Activated CD4-positive, CD25-positive, alpha-beta regulatory T cell (primary cell): ENCODE measurements at regions not wholly inside any gene's neighbourhood (a gene's known extent, or its start where the extent isn't known, plus 50 kb on each side); places are given as distances from the start of the nearest gene placed in this dataset.

ENCODE experiments used
- DNase-seq, 4 experiments: peaks; one replicate each; lab custom pipeline; 2025; lab: John Stamatoyannopoulos, UW

DNA sequence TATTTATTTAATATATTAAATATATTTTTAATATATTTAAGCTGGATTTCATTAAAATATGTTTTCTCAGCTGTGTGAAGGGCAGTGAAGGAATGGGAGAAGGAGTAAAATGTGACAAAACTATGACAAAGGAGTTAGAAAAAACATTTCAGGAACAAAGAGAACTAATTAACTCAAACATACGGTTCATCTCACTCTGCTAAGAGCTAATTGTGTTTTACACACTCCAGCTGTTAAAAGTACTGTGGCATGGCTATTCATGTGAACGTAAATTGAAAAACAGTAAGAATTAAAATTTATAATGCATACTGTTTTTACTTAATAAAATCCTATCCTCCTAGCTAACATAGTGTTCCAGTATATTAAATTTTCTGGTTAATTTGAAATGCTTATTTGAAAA, 262.5 kb upstream of the GNAI1 start:
- no peak for DNase-seq

DNA sequence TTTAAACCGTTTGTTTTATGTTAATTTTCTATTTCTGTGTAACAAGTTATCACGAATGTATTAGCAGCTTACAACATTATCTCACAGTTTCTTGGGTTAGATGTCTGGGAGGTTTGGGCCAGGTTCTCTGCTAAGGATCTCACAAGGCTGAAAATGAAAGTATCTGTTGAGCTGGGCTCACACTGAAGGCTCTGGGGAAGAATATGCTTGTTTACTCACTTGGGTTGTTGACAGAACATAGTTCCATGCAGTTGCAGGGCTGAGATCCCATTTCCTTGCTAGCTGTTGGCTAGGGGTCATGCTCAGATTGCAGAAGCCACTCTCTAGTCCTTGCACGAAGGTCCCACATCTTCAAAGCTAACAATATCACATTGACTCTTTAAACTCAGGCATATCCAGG, 266.6 kb upstream of the GNAI1 start:
- DNase-seq: no peak

DNA sequence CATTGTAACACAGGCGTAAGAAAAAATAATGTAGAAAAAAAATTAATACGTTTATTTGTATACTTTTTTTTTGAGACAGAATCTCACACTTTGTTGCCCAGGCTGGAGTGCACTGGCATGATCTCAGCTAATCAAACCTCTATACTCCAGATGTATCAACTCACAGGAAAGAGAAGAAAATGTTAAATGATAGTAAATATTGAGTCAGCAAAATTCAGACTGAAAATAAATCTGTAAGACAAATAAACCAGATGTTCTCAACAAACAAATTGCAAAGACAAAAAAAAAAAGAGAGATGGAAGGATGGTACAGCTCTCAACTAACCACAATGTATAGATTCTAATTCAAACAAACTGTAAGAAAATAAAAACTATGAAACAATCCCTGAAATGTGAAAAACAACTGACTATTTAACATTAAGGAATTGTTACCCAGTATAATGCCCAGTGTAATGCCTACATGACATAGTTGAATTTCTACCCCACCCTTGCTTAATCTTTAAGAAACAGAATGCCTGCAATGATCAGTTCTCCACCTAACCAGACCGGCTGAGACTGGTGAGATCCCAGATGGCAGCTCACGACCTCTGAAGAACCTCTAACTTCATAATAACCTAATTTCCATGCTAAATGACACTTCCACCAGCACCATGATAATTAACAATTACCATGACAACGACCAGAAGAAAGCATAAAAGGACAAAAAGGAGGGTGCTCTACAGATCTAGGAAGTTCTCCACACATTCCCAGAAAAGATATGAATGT, 272.0 kb upstream of the GNAI1 start:
- DNase-seq: no peak

DNA sequence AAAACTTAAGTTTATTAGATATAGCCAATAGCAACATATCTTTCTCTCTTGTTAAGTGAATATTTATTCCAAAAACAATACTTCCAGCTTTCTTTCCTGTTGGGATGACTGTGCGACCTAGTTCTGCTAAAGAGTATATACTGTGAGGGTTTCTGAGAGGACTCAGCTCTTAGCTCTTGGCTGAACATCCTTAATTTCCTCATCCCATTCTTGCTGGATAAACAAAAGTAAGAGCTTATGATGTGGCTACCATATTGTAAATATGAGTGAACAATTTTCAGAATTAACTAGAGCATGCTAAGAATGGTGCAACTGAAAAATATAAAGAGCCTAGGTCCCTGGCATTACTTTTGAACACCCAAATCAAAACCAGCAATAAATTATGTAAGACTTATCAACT, 279.5 kb upstream of the GNAI1 start:
- no peak for DNase-seq

DNA sequence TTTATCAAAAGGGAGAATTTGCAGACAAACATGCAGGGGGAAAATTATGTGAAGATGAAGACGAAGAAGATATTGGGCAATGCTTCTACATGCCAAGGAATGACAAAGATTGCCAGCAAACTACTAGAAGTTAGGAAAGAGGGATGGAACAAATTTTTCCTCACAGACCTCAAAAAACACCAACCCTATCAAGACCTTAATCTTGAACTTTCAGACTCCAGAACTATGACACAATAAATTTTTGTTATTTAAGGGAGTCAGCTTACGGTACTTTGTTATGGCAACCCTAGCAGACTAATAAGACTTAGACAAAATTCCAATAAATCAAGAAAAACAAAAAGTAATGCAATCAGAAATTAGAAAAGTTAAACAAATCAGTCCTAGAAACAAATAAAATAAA, 280.0 kb upstream of the GNAI1 start:
- no peak for DNase-seq

DNA sequence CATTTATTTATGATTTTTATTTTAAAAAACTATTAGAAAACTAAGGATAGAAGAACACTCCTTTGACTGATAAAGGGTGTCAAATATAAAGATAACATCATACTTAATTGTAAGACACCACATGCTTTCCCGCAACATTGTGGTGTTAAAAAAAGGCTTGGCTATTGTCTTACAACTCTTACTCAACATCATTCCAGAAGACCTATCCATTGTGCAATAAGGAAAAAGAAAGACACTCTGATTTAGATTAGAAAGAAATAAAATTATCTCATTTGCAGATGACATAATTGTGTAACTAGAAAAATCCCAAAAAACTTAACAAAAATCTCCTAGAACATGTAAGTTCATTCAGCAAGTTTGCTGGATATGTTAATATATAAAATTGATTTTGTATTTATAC, 296.7 kb upstream of the GNAI1 start:
- no peak for DNase-seq

DNA sequence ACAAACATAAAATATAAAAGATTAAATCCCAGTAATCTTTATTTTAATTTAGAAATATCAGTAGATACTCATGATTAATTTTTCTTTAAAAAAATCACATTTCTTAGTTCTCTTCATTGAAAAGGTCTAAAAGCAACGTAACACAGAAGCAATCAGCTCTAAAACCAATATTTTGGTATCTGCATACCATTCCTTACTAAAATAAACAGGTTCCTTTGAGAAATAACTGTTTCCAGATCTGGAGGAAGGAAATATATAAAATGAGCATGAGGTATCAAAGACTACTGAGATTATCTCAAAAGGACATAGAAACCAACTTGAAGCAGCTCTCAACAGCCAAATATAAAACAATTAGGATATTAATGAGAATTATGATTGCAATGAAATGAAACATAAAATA, 301.0 kb upstream of the GNAI1 start:
- DNase-seq: no peak

DNA sequence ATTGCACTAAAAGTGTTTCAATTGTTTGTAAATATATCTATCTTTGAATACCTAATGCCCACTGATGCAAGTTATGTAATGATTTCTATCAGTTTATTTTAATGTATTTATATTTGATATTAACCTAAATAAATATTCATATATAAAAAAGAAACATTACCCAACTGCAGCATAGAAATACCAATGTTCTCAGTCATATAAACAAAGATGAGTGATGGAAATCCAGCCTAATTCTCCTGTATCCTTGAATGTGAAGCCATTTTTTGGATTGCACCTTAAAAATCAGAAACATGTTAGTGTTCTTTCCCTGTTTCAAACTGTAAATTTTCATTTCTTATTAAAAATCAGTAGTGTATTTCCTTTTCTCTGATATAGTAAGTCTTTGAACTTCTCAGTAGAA, 305.8 kb upstream of the GNAI1 start:
- no peak for DNase-seq

DNA sequence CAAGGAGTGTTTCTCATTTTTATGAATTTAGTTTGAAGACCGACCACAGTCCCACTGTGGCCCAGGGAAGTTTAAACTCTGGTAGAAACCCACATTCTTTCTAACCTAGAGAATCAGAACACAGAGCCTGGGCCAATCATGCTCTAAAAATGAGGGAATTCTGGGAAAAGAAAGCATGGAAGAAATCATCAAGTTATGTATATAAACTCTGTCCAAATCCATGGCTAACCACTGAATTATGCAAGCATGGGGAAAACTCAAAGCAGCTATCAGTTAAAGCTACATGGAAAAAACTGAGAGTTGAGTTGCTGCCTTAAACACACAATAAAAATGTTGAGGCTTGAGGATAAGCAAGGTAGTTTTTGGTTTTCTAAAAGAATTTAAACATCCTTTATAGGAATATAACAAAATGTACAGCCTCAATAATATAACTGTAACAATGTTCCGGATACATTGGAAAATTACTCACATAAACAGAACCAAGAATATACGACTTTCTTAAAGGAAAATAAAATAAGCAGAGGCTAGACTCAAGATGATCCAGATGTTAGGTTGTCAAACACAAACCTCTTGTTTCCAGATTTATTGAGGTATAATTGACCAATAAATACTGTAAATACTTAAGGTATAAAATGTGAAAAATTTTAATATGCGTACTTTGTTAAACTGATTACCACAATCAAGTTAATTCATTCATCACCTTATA, 311.2 kb upstream of the GNAI1 start:
- DNase-seq: no peak

DNA sequence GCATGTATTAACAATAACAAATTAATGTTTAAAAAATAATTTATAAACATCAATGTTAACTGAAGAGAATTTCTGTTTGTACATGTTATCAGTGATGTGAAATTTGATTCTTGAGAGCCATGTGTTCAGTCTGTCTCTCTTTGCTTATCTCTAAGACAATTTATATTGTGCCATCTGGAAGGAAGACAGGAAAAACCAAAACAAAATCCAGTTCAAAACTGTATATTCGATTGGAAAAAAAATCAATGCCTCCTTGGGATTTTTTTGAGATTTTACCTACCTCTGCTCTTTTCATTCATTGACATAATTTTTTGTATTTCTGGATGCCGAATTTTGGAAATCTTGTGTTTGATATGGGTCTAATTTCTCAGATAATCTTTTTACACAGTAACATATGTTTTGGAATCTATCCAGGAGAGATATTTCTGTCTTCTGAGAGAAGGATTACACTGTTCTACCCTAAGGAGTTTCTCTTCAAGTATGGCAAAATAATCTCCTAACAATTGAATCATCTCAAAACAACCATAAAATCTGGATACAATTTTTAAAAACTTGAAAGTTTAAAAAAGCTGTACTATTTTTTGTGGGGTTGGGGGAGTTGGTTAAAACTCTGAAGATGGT, 311.9 kb upstream of the GNAI1 start:
- DNase-seq: no peak

DNA sequence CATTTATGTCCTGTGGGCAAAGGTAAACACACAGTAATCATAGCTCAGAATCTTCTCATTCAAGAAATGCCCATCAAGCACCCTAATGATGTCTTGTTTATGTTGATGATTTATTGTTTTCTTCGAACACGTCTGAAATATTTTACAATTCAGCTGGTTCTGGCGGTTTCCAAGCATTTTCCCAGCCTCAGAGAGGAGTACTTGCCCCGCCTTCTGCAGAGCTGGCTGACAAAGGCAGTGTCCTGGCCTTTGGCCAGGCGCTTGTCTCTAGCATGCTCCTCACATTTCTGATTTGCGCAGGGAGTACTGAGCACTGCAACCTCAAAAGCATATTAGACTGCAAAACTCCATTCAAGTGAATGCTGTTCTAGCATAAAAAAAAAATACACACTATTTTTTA, 314.2 kb upstream of the GNAI1 start:
- DNase-seq: no peak

DNA sequence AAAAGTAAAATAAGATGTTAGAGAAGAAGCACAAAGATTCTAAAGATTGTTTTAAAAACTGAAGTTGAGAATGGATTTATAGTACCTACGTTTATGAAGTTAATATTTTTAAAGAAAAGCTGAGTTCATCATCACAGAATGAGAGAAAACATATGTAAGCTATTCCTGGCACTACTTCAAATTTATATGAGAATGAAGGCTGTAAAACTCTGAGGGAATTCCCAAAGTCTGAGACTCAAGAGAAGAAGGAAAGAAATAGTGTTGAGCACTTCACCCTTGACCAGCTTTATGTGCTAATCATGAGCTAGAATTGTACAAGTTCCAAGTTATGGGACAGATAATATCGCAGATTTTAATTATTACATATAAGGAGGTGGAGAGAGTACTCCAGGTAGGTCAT, 323.7 kb upstream of the GNAI1 start:
- no peak for DNase-seq

DNA sequence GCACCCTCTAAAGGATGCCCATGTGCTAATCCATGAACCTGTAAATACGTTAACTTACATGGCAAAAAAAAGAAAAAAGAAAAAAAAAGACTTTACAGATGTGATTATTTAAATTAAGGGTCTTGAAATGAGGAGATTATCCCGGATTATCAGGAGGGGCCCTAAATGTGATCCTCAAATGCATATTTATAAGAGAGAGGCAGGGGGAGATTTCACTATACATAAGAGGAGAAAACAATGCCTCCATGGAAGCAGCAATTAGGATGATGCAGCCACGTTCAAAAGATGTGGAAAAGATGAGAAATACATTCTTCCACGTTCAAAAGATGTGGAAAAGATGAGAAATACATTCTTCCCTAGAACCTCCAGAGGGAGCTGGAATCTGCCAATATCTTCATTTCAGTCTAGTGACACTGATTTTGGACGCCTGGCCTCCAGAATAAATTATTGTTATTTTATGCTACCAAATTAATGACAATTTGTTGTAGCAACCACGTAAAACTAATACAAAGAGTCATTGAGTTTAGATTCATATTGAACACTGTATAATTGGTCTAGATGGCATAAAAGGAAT, 328.4 kb upstream of the GNAI1 start:
- DNase-seq: no peak

DNA sequence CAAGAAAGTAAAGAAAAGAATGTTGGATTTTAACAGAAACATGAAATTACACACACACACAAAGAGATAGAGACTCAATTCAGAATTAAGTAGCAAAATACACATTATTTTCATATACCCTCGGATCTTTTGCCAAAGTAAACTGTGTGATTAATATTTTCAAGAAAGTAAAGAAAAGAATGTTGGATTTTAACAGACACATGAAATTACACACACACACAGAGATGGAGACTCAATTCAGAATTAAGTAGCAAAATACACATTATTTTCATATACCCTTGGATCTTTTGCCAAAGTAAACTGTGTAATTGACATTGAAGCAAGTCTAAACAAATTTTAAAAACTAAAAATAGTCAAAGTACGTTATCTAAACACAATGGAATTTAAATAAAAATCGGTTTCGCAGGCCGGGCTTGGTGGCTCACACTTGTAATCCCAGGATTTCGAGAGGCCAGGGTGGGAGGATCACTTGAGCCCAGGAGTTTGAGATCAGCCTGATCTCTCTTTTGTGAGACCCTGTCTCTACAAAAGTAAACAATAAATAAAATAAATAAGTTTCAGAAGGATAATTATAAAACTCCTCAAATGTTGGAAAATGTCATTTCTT, 337.3 kb upstream of the MAGI2 start:
- no peak for DNase-seq

DNA sequence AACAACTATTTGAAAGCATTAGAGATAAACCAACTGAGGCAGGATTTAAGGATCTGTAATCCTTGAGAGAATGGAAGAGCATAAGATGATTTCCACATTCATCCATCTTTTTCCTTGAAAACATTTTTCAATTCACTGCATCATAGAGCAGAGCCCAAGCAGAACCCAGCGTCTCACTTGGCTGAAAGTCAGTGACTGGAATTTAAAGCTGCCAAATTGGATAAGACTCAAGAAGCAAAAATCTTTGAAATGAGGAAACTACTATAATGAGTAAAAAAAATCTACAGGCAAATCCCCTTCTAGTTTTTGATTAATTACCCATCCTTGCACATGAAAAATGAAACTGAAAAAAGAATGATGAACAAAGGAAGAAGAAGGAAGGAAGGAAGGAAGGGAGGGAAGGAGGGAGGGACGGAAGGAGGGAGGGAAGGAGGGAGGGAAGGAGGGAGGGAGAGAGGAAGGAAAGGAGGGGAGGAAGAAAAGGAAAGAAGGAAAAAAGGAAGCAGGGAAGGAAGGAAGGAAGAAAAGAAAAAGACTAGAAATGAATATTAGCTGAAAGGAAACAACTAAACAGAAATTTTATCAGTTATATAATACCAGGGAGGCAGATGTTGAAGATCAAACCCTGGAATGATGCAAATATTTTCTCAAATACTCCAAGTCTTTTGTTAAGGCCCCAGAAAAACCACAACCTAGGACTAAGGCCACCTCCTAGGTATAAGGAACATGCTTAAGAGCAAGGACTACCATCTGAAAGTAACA, 336.3 kb upstream of the MAGI2 start:
- DNase-seq: no peak

DNA sequence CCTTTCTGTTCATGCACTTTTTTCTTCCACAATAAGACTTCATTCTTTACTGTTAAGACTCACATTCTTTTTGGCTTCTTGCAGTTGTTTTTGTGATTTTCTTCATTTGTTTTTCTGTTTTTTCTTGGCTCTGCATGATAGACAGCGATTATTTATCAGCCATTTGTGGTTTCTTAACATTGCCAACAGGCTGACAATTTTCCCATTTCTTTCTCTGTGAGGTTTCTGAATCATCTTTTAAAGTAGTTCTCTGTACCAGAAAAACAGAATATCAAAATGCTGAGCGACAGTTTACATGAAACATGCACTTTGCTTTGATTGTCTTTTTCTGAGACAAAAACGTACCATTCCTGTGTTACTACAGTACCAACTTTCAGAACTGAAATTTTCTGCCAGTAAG, 334.2 kb upstream of the MAGI2 start:
- no peak for DNase-seq

DNA sequence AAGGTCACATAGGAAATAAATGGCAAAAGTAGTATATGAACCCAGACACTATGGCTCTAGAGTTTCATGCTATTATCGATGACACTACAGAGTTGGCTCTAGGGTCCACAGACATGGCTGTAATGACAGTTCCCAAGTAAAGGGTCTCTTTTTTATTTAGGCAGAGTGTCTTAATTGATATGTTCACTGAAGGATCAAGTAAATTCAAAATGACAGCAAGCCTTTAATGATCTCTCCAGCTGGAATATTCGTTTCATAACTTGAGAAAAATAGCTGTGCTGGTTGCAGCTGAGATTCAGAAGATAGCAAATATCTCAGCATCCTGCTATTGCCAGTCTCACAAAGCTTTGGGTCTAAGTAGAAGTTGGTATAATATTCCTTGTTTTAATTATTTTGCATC, 333.6 kb upstream of the MAGI2 start:
- DNase-seq: no peak

DNA sequence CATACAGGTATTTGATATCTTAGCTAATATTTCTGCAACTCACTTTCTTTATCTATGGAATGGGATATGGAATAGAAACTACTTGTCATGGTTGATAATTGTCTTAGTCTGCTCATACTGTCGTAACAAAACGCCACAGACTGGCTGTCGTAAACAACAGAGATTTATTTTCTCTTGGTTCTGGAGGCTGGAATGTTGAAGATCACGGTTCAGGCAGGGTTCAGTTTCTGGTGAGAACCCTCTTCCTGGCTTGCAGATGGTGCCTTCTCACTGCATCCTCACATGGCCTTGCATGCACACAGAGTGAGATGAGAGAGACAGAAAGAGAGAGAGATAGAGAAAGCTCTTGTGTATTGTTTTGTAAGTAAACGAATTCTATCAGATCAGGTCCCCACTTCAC, 332.7 kb upstream of the MAGI2 start:
- DNase-seq: no peak

DNA sequence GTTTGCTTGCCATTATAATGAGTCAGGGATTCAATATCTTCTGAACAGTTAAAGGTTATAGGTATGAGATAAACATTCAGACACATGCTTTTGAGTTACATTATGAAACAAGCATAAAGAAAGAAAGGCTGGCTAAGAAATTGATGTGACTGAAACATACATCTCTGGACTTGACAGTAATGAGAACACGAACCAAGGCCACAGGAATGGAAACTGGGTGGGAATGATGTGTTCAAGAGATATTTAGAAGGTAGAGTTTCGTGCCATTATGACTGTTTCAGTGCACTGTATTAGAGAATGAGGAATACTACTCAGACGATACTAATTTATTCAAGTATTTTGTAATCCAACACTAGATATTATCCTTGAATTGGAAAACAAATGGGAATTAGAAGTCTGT, 332.1 kb upstream of the MAGI2 start:
- no peak for DNase-seq

DNA sequence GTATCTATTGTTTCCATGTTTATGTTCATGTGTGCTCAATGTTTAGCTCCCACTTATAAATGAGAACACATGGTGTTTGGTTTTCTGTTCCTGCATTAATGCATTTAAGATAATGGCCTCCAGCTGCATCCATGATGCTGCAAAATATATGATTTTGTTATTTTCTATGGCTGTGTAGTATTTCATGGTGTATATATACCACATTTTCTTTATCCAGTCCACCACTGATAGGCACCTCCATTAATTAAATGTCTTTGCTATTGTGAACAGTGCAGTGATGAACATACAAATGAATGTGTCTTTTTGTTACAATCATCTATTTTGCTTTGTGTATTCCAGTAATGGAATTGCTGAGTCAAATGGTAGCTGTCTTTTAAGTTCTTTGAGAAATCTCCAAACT, 329.4 kb upstream of the MAGI2 start:
- DNase-seq: no peak

DNA sequence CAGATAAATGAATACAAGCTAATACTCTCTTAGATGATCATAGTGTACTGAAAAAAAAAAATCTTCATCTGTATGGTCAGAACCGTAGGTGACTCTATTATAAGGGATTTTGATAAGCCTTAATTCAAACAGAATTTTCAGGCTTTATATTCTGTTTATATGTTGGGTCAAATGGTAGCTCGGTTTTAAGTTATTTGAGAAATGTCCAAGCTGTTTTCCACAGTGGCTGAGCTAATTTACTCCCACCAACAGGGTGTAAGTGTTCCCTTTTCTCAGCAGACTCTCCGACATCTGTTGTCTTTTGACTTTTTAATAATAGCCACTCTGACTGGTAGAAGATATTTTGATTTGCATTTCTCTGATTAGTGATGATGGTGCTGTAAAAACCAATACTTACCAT, 328.8 kb upstream of the MAGI2 start:
- DNase-seq: no peak

DNA sequence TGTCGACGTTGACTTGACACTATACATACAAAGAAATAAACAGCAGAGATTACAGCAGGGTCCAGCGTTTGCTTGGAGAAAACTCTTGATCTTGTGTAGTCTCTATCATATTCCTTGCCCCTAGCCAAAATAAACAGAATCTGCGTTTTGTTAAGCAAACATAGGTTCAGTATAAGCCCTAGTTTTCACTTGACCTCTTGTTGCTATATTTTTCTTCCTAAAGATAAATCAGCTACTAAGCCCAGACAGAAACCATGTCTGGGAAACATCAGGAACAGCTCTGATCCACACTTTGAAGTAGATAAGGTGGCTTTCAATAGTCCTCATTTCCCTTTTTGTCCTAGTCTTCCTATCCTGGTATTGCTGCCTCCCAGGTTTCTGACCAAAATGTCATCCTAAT, 328.2 kb upstream of the MAGI2 start:
- no peak for DNase-seq
